ENCODE measurements at regions not wholly inside any gene's neighbourhood (a gene's known extent, or its start where the extent isn't known, plus 50 kb on each side); places are given as distances from the start of the nearest gene placed in this dataset.

DNA sequence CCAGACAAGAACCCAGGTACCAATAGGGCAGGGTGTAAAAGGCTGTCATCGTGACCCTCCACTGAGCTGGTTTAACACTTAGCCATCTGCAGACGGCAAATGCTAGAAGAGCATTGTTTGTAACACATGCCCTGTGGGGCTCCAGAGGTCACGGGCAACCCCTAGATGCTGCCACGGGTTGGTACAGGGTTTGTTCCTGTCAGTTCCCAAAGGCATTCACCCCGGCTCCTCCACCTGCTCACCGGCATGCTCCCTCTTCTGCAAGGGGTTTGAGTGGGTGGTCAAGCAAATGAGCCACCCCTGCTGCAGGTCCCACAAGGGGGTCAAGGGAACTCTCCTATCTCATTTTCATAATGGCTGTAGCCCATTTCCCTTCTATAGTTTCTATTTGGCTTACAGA, 229.3 kb downstream of the ZPLD1 start:
- H3K4me3 Mint-ChIP-seq (ENCODE audit: unreplicated experiment), result no peak overlapping the region
- TF ChIP-seq, protein P1, sequence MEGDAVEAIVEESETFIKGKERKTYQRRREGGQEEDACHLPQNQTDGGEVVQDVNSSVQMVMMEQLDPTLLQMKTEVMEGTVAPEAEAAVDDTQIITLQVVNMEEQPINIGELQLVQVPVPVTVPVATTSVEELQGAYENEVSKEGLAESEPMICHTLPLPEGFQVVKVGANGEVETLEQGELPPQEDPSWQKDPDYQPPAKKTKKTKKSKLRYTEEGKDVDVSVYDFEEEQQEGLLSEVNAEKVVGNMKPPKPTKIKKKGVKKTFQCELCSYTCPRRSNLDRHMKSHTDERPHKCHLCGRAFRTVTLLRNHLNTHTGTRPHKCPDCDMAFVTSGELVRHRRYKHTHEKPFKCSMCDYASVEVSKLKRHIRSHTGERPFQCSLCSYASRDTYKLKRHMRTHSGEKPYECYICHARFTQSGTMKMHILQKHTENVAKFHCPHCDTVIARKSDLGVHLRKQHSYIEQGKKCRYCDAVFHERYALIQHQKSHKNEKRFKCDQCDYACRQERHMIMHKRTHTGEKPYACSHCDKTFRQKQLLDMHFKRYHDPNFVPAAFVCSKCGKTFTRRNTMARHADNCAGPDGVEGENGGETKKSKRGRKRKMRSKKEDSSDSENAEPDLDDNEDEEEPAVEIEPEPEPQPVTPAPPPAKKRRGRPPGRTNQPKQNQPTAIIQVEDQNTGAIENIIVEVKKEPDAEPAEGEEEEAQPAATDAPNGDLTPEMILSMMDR (IDR thresholded peaks at IDR 0.05), result no peak

DNA sequence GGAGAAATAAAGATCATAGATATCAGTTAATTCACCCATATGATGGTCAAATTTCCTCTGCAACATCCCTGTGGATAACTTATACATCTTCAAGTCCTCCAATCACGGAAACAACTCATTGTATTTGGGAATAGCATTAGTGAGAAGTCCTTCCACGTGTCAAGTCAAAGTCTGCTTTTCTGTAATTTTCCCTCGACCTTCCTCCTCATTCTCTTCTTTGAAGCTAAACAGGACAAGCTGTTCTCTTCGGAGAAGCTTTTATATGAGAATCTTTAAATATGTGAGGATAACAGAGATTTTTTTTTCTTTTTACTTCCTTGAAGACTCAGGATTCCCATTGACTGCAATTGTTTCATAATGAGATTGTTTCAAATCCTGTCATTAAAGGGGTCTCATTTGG, 230.4 kb downstream of the ZPLD1 start:
- DNase-seq (ENCODE audit: low spot score), result no peak
- TF ChIP-seq, protein P1 (IDR thresholded peaks at IDR 0.05), result no peak
- Mint-ChIP-seq H3K4me3 (ENCODE audit: unreplicated experiment) (no peak overlapping the region), H3K4me1 (ENCODE audit: low read depth) (no peaks in the 10 kb centered on the region), H3K27ac (ENCODE audit: unreplicated experiment) (no peak overlapping the region), H3K27me3 (ENCODE audit: low read depth) (peaks cover 42% of the 10 kb centered on the region), H3K36me3 (ENCODE audit: low read depth) (no peaks in the 10 kb centered on the region), H3K9me3 (ENCODE audit: low read depth) (no peaks in the 10 kb centered on the region)

More for the DNA sequence above, 229.3 kb downstream of the ZPLD1 start:
- no peaks in the 10 kb centered on the region for H3K4me1 Mint-ChIP-seq (ENCODE audit: low read depth)
- no peaks in the 10 kb centered on the region for H3K9me3 Mint-ChIP-seq (ENCODE audit: low read depth)
- H3K27me3 Mint-ChIP-seq (ENCODE audit: low read depth), result peaks cover 38% of the 10 kb centered on the region
- peak; percentile 51 for DNase-seq (ENCODE audit: low spot score)
- no peak overlapping the region for H3K27ac Mint-ChIP-seq (ENCODE audit: unreplicated experiment)
- H3K36me3 Mint-ChIP-seq (ENCODE audit: low read depth), result no peaks in the 10 kb centered on the region

DNA sequence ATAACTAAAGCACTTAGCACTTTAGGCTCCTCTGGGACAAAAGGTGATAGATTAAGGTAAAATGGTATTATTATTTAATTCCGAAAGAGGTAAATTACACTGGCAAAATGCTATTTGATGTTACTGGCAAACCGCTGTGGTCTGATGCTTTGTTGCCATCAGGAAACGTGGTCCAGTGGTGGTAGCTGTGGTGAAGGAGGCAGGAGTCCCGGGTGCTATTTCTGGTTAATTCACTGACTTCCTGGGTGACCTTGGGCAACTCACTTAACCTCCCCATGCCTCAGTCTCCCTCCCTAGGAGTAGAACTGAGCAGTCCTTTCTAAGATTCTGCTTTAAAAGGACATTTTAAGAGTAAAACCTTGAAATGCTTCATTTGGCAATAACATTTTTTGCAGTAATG, 233.4 kb downstream of the ZPLD1 start:
- Mint-ChIP-seq H3K27ac (ENCODE audit: unreplicated experiment) (no peak overlapping the region), H3K9me3 (ENCODE audit: low read depth) (no peaks in the 10 kb centered on the region), H3K4me3 (ENCODE audit: unreplicated experiment) (no peak overlapping the region), H3K36me3 (ENCODE audit: low read depth) (no peaks in the 10 kb centered on the region), H3K4me1 (ENCODE audit: low read depth) (no peaks in the 10 kb centered on the region), H3K27me3 (ENCODE audit: low read depth) (peaks cover 53% of the 10 kb centered on the region)
- DNase-seq (ENCODE audit: low spot score), result no peak
- TF ChIP-seq, protein P1 (IDR thresholded peaks at IDR 0.05), result no peak

DNA sequence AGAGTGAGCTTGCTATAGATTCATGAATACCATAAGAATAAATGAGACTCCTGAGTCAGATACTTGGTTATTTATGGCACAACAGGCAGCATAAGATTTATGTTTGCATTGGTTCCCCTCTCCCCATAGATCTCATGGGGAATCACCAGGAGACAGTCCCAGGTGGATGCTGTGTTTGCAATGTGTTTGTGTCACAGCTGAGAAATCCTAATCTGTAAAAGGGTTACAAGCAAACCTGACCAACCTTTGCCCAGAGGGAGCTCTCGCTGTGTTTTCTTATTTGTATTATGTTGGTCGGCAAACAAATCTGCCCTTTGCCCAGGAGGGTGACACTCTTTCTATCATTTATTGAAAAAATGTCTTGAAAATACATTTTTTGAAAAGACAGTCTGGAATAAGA, 236.2 kb downstream of the ZPLD1 start:
- no peaks in the 10 kb centered on the region for H3K9me3 Mint-ChIP-seq (ENCODE audit: low read depth)
- TF ChIP-seq, protein P1 (IDR thresholded peaks at IDR 0.05), result no peak
- no peak for DNase-seq (ENCODE audit: low spot score)
- no peak overlapping the region for H3K27ac Mint-ChIP-seq (ENCODE audit: unreplicated experiment)
- H3K27me3 Mint-ChIP-seq (ENCODE audit: low read depth), result peaks cover 53% of the 10 kb centered on the region
- peaks cover 6% of the 10 kb centered on the region for H3K4me1 Mint-ChIP-seq (ENCODE audit: low read depth)
- H3K4me3 Mint-ChIP-seq (ENCODE audit: unreplicated experiment), result no peak overlapping the region
- H3K36me3 Mint-ChIP-seq (ENCODE audit: low read depth), result no peaks in the 10 kb centered on the region

DNA sequence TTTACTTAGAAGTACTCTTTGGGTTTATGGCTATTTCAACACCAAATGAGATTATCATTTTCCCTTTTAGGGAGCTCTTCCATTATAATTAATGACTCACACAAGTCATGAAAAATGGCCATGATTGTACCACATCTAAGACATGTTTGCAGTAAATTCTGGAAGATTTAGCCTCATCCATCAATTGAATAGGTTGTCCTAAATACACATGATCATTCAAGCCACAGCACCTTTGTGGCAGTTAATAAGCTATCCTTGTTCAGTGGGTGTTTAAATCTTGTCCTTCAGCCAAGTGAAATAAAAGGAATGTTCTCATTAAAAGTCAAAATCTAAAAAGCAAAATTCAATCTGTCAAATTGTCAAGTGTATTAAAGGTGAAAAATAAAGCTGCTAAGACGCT, 237.5 kb downstream of the ZPLD1 start:
- H3K27me3 Mint-ChIP-seq (ENCODE audit: low read depth), result peaks cover 56% of the 10 kb centered on the region
- H3K27ac Mint-ChIP-seq (ENCODE audit: unreplicated experiment), result no peak overlapping the region
- DNase-seq (ENCODE audit: low spot score), result no peak
- H3K4me3 Mint-ChIP-seq (ENCODE audit: unreplicated experiment), result no peak overlapping the region
- H3K4me1 Mint-ChIP-seq (ENCODE audit: low read depth), result peaks cover 6% of the 10 kb centered on the region
- TF ChIP-seq, protein P1 (IDR thresholded peaks at IDR 0.05), result no peak
- H3K9me3 Mint-ChIP-seq (ENCODE audit: low read depth), result no peaks in the 10 kb centered on the region
- H3K36me3 Mint-ChIP-seq (ENCODE audit: low read depth), result no peaks in the 10 kb centered on the region
